Osteoblast (primary cell): ENCODE measurements at regions not wholly inside any gene's neighbourhood (a gene's known extent, or its start where the extent isn't known, plus 50 kb on each side); places are given as distances from the start of the nearest gene placed in this dataset.

Experiments used
- DNase-seq: peaks from one replicate; pipeline ENCODE4 v3.0.0; 2011; ENCODE audit warnings: low spot score, mixed read lengths; ENCODE audit not compliant: insufficient read length; ENCODE audit errors: missing footprints
- H2AFZ ChIP-seq: 2 replicates; pipeline ENCODE4 v1.6.0; 2011; ENCODE audit warnings: mild to moderate bottlenecking, low read length
- H3K27ac ChIP-seq: 2 replicates; pipeline ENCODE4 v1.5.1; 2011; ENCODE audit warnings: mild to moderate bottlenecking, low read depth, low read length, moderate library complexity
- H3K27me3 ChIP-seq: 2 replicates; pipeline ENCODE4 v1.6.0; 2012; ENCODE audit warnings: mild to moderate bottlenecking, control low read depth, inconsistent platforms, low read length, moderate library complexity; ENCODE audit not compliant: insufficient read depth
- H3K36me3 ChIP-seq: 2 replicates; pipeline ENCODE4 v1.5.1; 2011; ENCODE audit warnings: mild to moderate bottlenecking, low read length, control low read depth, moderate library complexity; ENCODE audit not compliant: insufficient read depth
- H3K4me1 ChIP-seq: 2 replicates; pipeline ENCODE4 v1.5.1; 2011; ENCODE audit warnings: mild to moderate bottlenecking, low read length, control low read depth, moderate library complexity; ENCODE audit not compliant: insufficient read depth
- H3K4me2 ChIP-seq: 2 replicates; pipeline ENCODE4 v1.6.0; 2011; ENCODE audit warnings: mild to moderate bottlenecking, low read length; ENCODE audit not compliant: insufficient read depth
- H3K4me3 ChIP-seq: fragments of 200-600 bp; sonication (generic); 3 replicates; pipeline ENCODE4 v1.5.1; 2012; ENCODE audit warnings: mild to moderate bottlenecking, low read length, inconsistent platforms; ENCODE audit not compliant: insufficient read depth
- H3K79me2 ChIP-seq: 2 replicates; pipeline ENCODE4 v1.6.0; 2012; ENCODE audit warnings: mild to moderate bottlenecking, low read length, control low read depth, inconsistent platforms; ENCODE audit not compliant: insufficient read depth
- H3K9me3 ChIP-seq: 2 replicates; pipeline ENCODE4 v1.5.1; 2011; ENCODE audit warnings: low read depth, low read length, control low read depth
- H4K20me1 ChIP-seq: 2 replicates; pipeline ENCODE4 v1.6.0; 2012; ENCODE audit warnings: mild to moderate bottlenecking, low read length, control low read depth; ENCODE audit not compliant: insufficient read depth
- CTCF ChIP-seq: IDR thresholded peaks from 2 replicates; pipeline ENCODE4 v1.5.1; 2011; ENCODE audit warnings: mild to moderate bottlenecking, low read depth, low read length, moderate library complexity; ENCODE audit errors: extremely low read depth

GRCh38 chr9:129379886-129380285 is 201.8 kb upstream of the IER5L start:
- Histone ChIP-seq H4K20me1 (no peaks in the 10 kb centered on the region), H3K27me3 (no peaks in the 10 kb centered on the region), H3K79me2 (no peaks in the 10 kb centered on the region), H3K4me3 (no peak overlapping the region), H3K27ac (no peak overlapping the region), H3K4me2 (no peak overlapping the region), H2AFZ (no peak overlapping the region), H3K4me1 (peaks cover 5% of the 10 kb centered on the region), H3K36me3 (no peaks in the 10 kb centered on the region), H3K9me3 (no peaks in the 10 kb centered on the region)
- peak; percentile 64 for DNase-seq
- no peak for TF ChIP-seq CTCF

GRCh38 chr9:129379181-129379836 is 201.2 kb upstream of the IER5L start:
- Histone ChIP-seq H3K27ac (no peak overlapping the region), H3K36me3 (no peaks in the 10 kb centered on the region), H3K4me1 (peaks cover 5% of the 10 kb centered on the region), H3K79me2 (no peaks in the 10 kb centered on the region), H3K4me3 (no peak overlapping the region), H4K20me1 (no peaks in the 10 kb centered on the region), H3K9me3 (no peaks in the 10 kb centered on the region), H3K4me2 (no peak overlapping the region), H3K27me3 (no peaks in the 10 kb centered on the region), H2AFZ (no peak overlapping the region)
- no peak for TF ChIP-seq CTCF
- DNase-seq = peak; percentile 21

GRCh38 chr9:129377931-129378661 is 200.0 kb upstream of the IER5L start:
- no peak for TF ChIP-seq CTCF
- H3K4me1 ChIP-seq = peaks cover 5% of the 10 kb centered on the region
- H3K27me3 ChIP-seq = no peaks in the 10 kb centered on the region
- H3K27ac ChIP-seq = no peak overlapping the region
- H4K20me1 ChIP-seq = no peaks in the 10 kb centered on the region
- H3K36me3 ChIP-seq = no peaks in the 10 kb centered on the region
- no peak overlapping the region for H3K4me3 ChIP-seq
- no peak overlapping the region for H2AFZ ChIP-seq
- peak; percentile 31 for DNase-seq
- H3K79me2 ChIP-seq = no peaks in the 10 kb centered on the region
- H3K9me3 ChIP-seq = no peaks in the 10 kb centered on the region
- no peak overlapping the region for H3K4me2 ChIP-seq

- Histone ChIP-seq H3K36me3 (no peaks in the 10 kb centered on the region), H3K27ac (no peak overlapping the region), H3K4me2 (no peak overlapping the region), H4K20me1 (no peaks in the 10 kb centered on the region), H2AFZ (no peak overlapping the region), H3K79me2 (no peaks in the 10 kb centered on the region), H3K4me3 (no peak overlapping the region), H3K9me3 (no peaks in the 10 kb centered on the region), H3K27me3 (no peaks in the 10 kb centered on the region), H3K4me1 (no peaks in the 10 kb centered on the region)
- TF ChIP-seq CTCF = no peak
- no peak for DNase-seq
Measured at GRCh38 chr9:129377181-129377580, 199.1 kb upstream of the IER5L start.
